GDM1 (cell line): ENCODE measurements at regions not wholly inside any gene's neighbourhood (a gene's known extent, or its start where the extent isn't known, plus 50 kb on each side); places are given as distances from the start of the nearest gene placed in this dataset.
"Not testable (repeated sequence)": the region's sequence is repeated elsewhere in the genome, so short reads cannot be mapped to it uniquely, and the experiment has no call there.

ENCODE experiments used
- DNase-seq: peaks from one replicate; lab custom pipeline; 2025; lab: John Stamatoyannopoulos, UW

GRCh38 chr12:62006076-62006732 is 254.0 kb upstream of the USP15 start:
- no peak for DNase-seq

DNA sequence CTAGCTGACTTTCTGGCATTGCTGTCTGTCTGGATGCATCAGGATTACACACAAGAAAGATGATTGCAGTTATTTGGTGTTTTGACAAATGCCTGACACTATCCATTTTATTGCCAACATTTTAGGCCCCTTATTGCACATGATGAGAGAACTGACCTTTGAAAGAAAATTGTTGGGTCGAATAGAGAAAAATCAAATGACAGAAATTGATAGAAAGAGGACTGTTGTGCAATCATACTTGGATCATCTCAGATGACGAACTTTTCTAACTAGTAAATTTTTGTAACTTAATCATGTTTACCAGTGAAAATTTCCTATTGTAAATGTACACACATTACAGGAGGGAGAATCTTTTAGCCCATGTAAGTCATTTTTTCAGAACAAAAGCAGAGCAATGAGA is 251.5 kb upstream of the USP15 start:
- DNase-seq = no peak

- DNase-seq = no peak
These were observed 250.8 kb upstream of the USP15 start for GRCh38 chr12:62009445-62009844.

DNA sequence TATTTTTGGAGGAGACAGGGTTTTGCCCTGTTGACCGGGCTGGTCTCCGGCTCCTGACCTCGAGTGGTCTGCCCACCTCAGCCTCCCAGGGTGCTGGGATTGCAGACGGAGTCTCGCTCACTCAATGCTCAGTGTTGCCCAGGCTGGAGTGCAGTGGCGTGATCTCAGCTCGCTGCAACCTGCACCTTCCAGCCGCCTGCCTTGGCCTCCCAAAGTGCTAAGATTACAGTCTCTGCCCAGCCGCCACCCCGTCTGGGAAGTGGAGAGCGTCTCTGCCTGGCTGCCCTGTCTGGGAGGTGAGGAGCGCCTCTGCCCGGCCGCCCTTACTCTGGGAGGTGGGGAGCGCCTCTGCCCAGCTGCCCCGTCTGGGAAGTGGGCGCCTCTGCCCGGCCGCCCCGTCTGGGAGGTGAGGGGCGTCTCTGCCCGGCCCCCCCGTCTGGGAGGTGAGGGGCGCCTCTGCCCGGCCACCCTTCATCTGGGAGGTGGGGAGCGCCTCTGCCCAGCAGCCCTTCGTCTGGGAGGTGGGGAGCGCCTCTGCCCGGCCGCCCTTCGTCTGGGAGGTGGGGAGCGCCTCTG is 249.8 kb upstream of the USP15 start:
- not testable (repeated sequence) for DNase-seq

- not testable (repeated sequence) for DNase-seq
These were observed 249.2 kb upstream of the USP15 start for GRCh38 chr12:62010973-62011372.

GRCh38 chr12:62014330-62014729 is 245.9 kb upstream of the USP15 start:
- DNase-seq = no peak

- no peak for DNase-seq
These were observed 244.2 kb upstream of the USP15 start for GRCh38 chr12:62016021-62016420.

GRCh38 chr12:62021808-62022207 is 238.4 kb upstream of the USP15 start:
- DNase-seq = no peak

- DNase-seq = no peak
These were observed 231.7 kb upstream of the USP15 start for GRCh38 chr12:62028536-62028935.

GRCh38 chr12:62032870-62033269 is 227.3 kb upstream of the USP15 start:
- no peak for DNase-seq

DNA sequence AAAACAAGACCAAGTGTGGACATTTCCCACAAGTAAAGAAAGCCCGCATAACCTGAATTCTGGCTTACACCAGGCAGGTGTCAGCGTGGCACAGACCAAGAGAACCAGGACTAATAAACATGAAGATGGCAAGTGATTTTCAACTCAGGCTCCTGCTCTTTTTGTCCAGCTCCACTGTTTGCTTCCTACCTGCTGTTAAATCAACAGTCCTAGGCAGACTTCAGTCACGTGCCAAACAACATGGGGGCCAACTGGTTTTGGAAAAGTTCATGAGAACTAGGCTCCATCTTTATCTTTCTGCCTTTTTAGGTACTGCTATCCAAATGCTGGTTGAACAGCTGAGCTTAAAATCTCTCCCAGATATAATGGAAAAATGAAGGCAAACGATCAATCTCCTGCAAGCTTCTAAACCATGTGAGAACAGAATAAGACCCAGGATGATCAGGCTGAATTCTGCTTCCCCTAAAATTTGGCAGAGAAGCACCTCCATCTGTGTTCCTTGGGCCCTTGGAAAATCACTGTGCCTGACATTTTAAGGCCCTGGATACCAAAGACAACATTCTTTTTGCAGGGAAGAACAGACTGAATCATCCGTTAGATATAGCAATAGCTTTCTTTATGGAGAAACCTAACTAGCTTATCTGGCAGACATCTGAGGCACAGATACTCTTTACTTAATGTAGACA is 215.6 kb upstream of the USP15 start:
- DNase-seq = no peak

DNA sequence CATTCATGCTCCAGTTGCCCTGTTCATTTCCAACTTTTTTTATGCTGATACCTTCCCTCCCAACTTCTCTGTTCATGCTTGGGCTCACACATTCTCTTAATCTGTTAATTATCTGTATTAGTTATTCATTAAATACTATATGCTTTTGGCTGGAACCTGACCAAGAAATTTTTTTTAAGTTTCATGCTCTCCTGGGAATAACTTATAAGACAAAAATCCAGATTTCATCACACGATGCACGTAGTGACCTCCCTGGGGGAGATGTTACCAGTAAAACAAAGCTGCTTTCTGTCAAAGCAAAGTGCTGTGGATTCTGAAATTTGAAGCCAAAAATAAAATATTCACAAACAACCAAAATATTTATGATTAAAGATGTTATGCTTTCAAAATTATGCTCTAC is 215.0 kb upstream of the USP15 start:
- no peak for DNase-seq

DNA sequence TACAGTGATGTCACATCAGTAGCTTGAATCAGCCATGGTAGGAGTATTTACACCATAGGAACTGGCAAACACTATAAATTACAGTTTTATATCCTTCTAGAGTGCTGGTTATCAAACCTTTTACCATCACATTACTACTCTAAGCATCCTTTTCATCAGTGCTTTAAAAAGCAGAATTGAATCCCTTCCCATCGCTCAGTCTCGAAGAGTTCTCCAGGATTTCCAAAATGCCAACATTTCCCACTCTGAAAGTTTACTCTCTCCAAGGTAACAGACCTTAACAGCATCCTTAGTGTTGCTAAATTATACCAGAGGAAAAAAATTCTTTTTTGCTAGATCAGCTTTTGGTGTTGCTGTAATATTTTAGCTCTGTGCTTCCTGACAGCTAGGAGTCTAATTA is 209.4 kb upstream of the USP15 start:
- DNase-seq = no peak

DNA sequence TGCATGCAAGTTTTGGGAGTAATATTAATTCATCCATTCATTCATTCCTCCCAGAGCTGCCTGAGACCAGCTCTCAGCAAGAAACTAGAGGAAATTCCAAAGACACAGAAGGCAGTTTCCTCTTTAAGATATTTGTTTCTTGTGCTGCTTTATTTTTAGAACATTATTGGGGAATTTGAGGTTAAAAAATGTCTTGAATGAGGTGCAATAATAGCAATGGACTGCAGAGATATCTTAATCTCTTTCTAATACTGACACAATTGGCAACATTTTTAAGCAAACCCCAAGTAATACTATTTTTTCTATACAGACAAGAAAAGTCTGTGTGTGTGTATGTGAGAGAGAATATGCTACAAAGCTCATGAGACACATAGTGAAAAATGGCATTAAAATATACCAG is 190.2 kb upstream of the USP15 start:
- no peak for DNase-seq

DNA sequence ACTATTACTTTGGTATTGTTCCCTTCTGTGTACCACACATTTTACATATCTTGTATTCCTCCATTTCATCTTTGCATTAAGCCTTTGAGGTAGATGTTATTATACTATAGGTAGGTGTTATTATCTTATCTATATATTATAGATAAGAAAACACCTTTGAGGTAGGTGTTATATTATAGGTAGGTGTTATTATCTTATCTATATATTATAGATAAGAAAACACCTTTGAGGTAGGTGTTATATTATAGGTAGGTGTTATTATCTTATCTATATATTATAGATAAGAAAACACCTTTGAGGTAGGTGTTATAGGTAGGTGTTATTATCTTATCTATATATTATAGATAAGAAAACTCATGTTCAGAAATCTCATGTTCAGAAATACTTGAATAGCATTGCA is 187.0 kb upstream of the USP15 start:
- not testable (repeated sequence) for DNase-seq

GRCh38 chr12:62075870-62076269 is 184.3 kb upstream of the USP15 start:
- no peak for DNase-seq

- DNase-seq = no peak
These were observed 182.2 kb upstream of the USP15 start for GRCh38 chr12:62078020-62078419.

- DNase-seq = no peak
These were observed 177.8 kb upstream of the USP15 start for GRCh38 chr12:62082448-62082847.

DNA sequence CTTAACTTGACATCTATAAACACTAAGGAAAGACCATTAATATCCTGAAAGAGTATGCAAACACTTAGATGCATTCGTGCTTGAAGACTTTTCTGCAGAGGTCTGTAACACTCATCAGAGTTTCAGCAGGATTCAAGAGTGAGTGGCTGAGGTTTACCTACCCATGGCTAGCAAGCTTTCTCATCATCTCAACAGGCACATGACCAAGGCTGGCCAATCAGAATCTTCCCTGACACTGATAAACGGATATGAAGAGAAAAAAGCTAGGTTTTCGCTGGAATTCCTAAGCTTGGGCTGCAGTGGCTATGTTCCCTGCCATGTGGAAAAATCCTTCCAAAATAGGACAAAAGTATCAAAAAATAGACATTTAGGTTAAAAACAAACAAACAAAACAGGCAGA is 162.1 kb upstream of the USP15 start:
- no peak for DNase-seq

DNA sequence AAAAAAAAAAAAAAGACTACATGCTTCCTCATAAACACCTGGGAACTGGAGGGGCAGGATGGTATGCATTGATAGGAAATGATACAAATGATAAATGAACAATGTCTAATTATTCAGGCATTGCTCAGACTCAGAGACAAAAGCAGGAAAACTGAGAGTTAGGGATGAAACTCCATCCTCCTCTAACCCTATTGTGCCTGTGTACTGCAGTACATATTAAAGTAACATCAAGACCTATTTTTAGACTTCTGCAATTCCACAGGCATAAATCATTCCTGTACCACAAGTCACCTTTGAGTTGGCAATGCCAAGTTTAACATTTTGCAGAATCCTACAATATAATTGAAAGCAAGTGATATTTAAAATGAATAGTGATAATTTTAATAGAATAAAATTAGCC is 156.5 kb upstream of the USP15 start:
- DNase-seq = no peak

- DNase-seq = no peak
These were observed 153.5 kb upstream of the USP15 start for GRCh38 chr12:62106547-62107185.

- DNase-seq = no peak
These were observed 146.7 kb upstream of the USP15 start for GRCh38 chr12:62113366-62114011.

DNA sequence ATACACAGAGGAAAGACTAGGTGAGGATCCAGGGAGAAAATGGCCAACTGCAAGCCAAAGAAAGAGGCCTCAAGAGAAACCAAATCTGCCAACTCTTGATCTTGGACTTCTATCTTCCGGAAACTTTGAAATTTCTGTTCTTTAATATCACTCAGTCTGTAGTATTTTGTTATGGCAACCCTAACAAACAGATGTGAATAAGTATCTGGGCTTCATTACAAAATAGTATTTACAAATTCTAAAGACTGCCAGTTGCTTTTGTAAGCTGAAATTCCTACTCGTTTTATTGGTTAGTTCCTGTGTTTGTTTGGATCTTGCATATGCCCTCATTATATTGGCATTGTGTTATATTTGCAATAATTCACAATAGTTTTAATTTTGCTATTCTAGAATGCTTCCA is 143.2 kb upstream of the USP15 start:
- DNase-seq = no peak
